Sigmoid colon (tissue), 6 donors: ENCODE measurements at regions not wholly inside any gene's neighbourhood (a gene's known extent, or its start where the extent isn't known, plus 50 kb on each side); places are given as distances from the start of the nearest gene placed in this dataset.

Experiments used
- DNase-seq: peaks from one replicate; pipeline ENCODE4 v3.0.0-alpha.2; 2019
- H3K27ac ChIP-seq, 4 donors: fragments of 200-600 bp; sonication (generic); one replicate each; pipeline ENCODE4 v1.5.1; 2016 to 2019; ENCODE audit warnings: mild to moderate bottlenecking in 1 of 4
- H3K27me3 ChIP-seq, 3 donors: fragments of 200-600 bp; sonication (generic); one replicate each; pipeline ENCODE4 v1.5.1; 2019; ENCODE audit warnings: mild to moderate bottlenecking in 1 of 3
- H3K36me3 ChIP-seq, 4 donors: fragments of 200-600 bp; sonication (generic); one replicate each; pipeline ENCODE4 v1.5.1; 2016 to 2019
- H3K4me1 ChIP-seq, 4 donors: fragments of 200-600 bp; sonication (generic); one replicate each; pipeline ENCODE4 v1.5.1; 2017 to 2019
- H3K4me3 ChIP-seq, 4 donors: fragments of 200-600 bp; sonication (generic); one replicate each; pipeline ENCODE4 v1.5.1; 2017 to 2019; ENCODE audit warnings: mild to moderate bottlenecking in 2 of 4, moderate library complexity in 1 of 4
- H3K9me3 ChIP-seq, 4 donors: fragments of 200-600 bp in 3 of 4; sonication (generic) in 3 of 4; one replicate each; pipeline versions ENCODE4 v1.5.1 to v1.6.1; 2013 to 2019
- EP300 ChIP-seq, 4 donors: sonication (generic); formaldehyde crosslinking; IDR thresholded peaks; one replicate each; pipeline ENCODE4 v1.6.1; 2017; ENCODE audit warnings: antibody characterized with exemption in 4 of 4
- POLR2A ChIP-seq, 2 donors: fragments of 450-650 bp; IDR thresholded peaks; one replicate each; pipeline ENCODE4 v1.6.1; 2016; ENCODE audit warnings: antibody characterized with exemption in 2 of 2, mild to moderate bottlenecking in 2 of 2, moderate library complexity in 2 of 2
- POLR2AphosphoS5 ChIP-seq, 4 donors: sonication (generic); formaldehyde crosslinking; IDR thresholded peaks; one replicate each; pipeline ENCODE4 v1.6.1; 2017; ENCODE audit warnings: antibody characterized with exemption in 4 of 4
- WGBS, 2 donors: extraction: QIAGEN DNeasy Blood & Tissue Kit; methylation state at CpG; one replicate each; pipeline ENCODE4 v1.1.7; 2013; 5-methylcytosine and 5-hydroxymethylcytosine counted together
- intact Hi-C: fragments of 100-400 bp; cut with DNase I; formaldehyde crosslinking; loops from one replicate; pipeline ENCODE4 v1.15.1; 2023
- TF ChIP-seq, protein P1 (sequence below), 4 experiments: fragments of 450-650 bp in 3 of 4; fragments of 200-600 bp in 1 of 4; IDR thresholded peaks; one replicate each; pipeline ENCODE4 v1.5.1; 2016 to 2019; ENCODE audit warnings: antibody characterized with exemption in 4 of 4, mild to moderate bottlenecking in 3 of 4, moderate library complexity in 2 of 4
- donor health status: healthy with polysubstance abuse.
- donor health status: healthy.

DNA sequence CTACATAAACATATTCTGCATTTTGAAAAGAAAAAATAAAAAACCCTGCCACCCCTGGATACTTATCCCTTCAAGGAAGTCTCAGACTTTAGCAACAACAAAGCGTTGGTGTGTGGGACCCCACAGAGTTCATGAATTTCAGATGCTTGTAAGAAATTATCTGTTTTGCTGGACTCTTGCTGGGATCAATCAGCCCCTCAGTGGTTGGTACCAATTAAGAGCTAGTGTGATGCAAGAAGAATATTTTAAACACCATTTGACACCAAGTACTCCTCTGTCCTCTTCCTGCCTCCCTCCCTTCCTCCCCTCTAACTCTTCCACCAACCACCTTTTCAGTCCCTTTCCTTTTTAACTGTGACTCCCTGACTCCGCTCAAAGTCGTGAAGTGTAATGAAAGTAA lies 51.5 kb downstream of the SST start:
- Histone ChIP-seq H3K4me3 (no peak overlapping the region), H3K36me3 (no peaks in the 10 kb centered on the region), H3K4me1 (no peaks in the 10 kb centered on the region), H3K9me3 (no peaks in the 10 kb centered on the region), H3K27ac (no peak overlapping the region), H3K27me3 (no peaks in the 10 kb centered on the region)
- TF ChIP-seq POLR2A (IDR thresholded peaks at IDR 0.05) (no peak), POLR2AphosphoS5 (IDR thresholded peaks at IDR 0.05) (no peak), EP300 (IDR thresholded peaks at IDR 0.05) (no peak)
- TF ChIP-seq, protein P1, sequence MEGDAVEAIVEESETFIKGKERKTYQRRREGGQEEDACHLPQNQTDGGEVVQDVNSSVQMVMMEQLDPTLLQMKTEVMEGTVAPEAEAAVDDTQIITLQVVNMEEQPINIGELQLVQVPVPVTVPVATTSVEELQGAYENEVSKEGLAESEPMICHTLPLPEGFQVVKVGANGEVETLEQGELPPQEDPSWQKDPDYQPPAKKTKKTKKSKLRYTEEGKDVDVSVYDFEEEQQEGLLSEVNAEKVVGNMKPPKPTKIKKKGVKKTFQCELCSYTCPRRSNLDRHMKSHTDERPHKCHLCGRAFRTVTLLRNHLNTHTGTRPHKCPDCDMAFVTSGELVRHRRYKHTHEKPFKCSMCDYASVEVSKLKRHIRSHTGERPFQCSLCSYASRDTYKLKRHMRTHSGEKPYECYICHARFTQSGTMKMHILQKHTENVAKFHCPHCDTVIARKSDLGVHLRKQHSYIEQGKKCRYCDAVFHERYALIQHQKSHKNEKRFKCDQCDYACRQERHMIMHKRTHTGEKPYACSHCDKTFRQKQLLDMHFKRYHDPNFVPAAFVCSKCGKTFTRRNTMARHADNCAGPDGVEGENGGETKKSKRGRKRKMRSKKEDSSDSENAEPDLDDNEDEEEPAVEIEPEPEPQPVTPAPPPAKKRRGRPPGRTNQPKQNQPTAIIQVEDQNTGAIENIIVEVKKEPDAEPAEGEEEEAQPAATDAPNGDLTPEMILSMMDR (IDR thresholded peaks at IDR 0.05): no peak
- 62 to 85% methylated on average over 3 of the region's 3 CpGs for whole genome bisulfite sequencing, 2 donors
- intact Hi-C loops: no loop called here
- no peak for DNase-seq

GRCh38 chr3:187617213-187617612 lies 53.0 kb downstream of the SST start:
- Histone ChIP-seq H3K4me3 (no peak overlapping the region), H3K4me1 (no peaks in the 10 kb centered on the region), H3K27ac (no peak overlapping the region), H3K36me3 (no peaks in the 10 kb centered on the region), H3K9me3 (no peaks in the 10 kb centered on the region), H3K27me3 (no peaks in the 10 kb centered on the region)
- WGBS, 2 donors: 86 to 89% methylated on average over 8 of the region's 8 CpGs
- no peak for DNase-seq
- no peak for TF ChIP-seq POLR2A (IDR thresholded peaks at IDR 0.05)
- no peak for TF ChIP-seq POLR2AphosphoS5 (IDR thresholded peaks at IDR 0.05)
- TF ChIP-seq EP300 (IDR thresholded peaks at IDR 0.05): no peak
- TF ChIP-seq, protein P1 (IDR thresholded peaks at IDR 0.05): no peak
- intact Hi-C loops: no loop called here

DNA sequence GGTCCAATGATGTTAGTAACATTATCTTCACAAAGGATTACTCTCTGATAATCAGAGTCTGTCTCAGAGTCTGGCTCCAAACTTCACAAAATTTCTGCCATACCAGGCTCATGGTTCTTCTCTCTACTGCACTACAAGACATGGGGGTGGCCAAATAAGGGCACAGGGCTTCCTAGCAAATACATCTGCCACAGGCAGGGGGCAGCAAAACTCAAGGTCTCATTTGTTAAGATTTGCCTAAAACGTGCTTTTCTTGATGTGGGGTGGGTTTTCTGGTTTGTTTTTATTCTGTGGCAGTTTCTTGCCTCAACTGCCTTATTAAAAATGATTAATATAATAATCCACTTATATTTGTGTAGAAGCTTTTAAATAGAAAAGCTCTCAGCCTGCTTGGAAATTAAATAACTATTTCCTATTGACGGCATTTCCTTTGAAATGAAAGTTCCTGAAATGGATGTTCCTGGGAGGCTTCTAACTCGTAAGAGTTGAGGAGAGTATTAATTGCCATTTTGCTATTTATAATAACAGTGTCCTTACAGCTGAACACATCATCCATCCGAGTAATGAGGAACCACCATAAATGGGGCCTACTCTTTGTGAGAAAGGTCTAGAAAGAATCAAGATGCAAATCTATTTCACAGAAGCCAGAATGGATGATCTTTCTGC lies 53.8 kb downstream of the SST start:
- Histone ChIP-seq H3K36me3 (no peaks in the 10 kb centered on the region), H3K9me3 (no peaks in the 10 kb centered on the region), H3K27ac (no peak overlapping the region), H3K27me3 (no peaks in the 10 kb centered on the region), H3K4me3 (no peak overlapping the region), H3K4me1 (no peaks in the 10 kb centered on the region)
- no peak for TF ChIP-seq POLR2A (IDR thresholded peaks at IDR 0.05)
- TF ChIP-seq, protein P1 (IDR thresholded peaks at IDR 0.05): peak in 3 of 4 experiments; percentile 38 to 51 (median 45)
- intact Hi-C loops: no loop called here
- 54 to 59% methylated on average over 4 of the region's 4 CpGs for WGBS, 2 donors
- no peak for DNase-seq

GRCh38 chr3:187615630-187616029 lies 54.6 kb downstream of the SST start:
- H3K4me1 ChIP-seq: no peaks in the 10 kb centered on the region
- H3K27me3 ChIP-seq: no peaks in the 10 kb centered on the region
- intact Hi-C loops: no loop called here
- H3K36me3 ChIP-seq: no peaks in the 10 kb centered on the region
- no peak for TF ChIP-seq EP300 (IDR thresholded peaks at IDR 0.05)
- TF ChIP-seq POLR2AphosphoS5 (IDR thresholded peaks at IDR 0.05): no peak
- TF ChIP-seq, protein P1 (IDR thresholded peaks at IDR 0.05): no peak
- TF ChIP-seq POLR2A (IDR thresholded peaks at IDR 0.05): no peak
- no peak overlapping the region for H3K4me3 ChIP-seq
- H3K9me3 ChIP-seq: no peaks in the 10 kb centered on the region
- no peak for DNase-seq
- 56 to 80% methylated on average over 3 of the region's 3 CpGs for WGBS, 2 donors
- H3K27ac ChIP-seq: no peak overlapping the region

DNA sequence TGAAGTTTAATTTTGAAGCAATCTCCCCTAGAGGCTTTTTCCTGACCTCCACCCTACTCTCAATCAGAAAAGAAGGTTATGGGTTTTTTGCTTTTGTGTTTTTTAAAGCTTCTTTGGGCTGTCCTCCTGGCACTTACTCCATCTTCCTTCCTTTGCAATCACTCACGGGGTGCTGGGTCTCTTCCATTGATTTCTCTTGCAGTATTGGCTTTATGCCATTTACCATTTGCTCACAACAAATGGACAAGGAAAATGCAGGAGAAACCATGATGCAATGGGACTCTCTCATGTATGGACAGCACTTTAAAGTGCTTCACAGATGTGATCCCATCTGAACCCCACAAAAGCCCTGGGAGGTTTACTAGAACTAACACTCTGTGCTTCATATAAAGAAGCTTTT lies 57.5 kb downstream of the SST start:
- Histone ChIP-seq H3K27me3 (no peaks in the 10 kb centered on the region), H3K4me1 (no peaks in the 10 kb centered on the region), H3K9me3 (no peaks in the 10 kb centered on the region), H3K27ac (no peak overlapping the region), H3K4me3 (no peak overlapping the region), H3K36me3 (no peaks in the 10 kb centered on the region)
- intact Hi-C loops: no loop called here
- no peak for TF ChIP-seq POLR2AphosphoS5 (IDR thresholded peaks at IDR 0.05)
- no peak for TF ChIP-seq POLR2A (IDR thresholded peaks at IDR 0.05)
- TF ChIP-seq, protein P1 (IDR thresholded peaks at IDR 0.05): no peak
- no peak for TF ChIP-seq EP300 (IDR thresholded peaks at IDR 0.05)
- no peak for DNase-seq
- WGBS, 2 donors: 51 to 55% methylated on average over 1 of the region's 1 CpG
